K562 (cell line): ENCODE measurements at regions not wholly inside any gene's neighbourhood (a gene's known extent, or its start where the extent isn't known, plus 50 kb on each side); places are given as distances from the start of the nearest gene placed in this dataset.

Source experiments
- ATAC-seq: fragments of 200-7000 bp; cut with Tn5 transposase; 3 replicates; pipeline ENCODE4 v1.9.1; 2020; ENCODE audit warnings: moderate library complexity
- BruUV-seq: library from RNA; stranded (reverse); fragments of 400-500 nt; replicated peaks from 2 replicates; lab custom pipeline; 2021; lab: Mats Ljungman, UMichigan
- CTCF ChIA-PET: fragments of 300-600 bp; formaldehyde crosslinking; extraction: SDS; loops from one replicate; lab custom pipeline; 2021; ENCODE audit warnings: low intra/inter-chr PET ratio; lab: Yijun Ruan, JAX
- POLR2A ChIA-PET: fragments of 300-600, 350-650 bp; sonication (Branson Sonifier 250); formaldehyde crosslinking; extraction: SDS; loops from one replicate; lab custom pipeline; 2021; ENCODE audit warnings: antibody characterized with exemption, inconsistent platforms; lab: Yijun Ruan, JAX
- DNase-seq, 4 experiments: peaks; one replicate each; pipeline versions ENCODE4 v3.0.0 to v3.0.0-alpha.2; 2011 to 2018; ENCODE audit warnings: low spot score in 3 of 4, mixed read lengths in 3 of 4; ENCODE audit errors: extremely low read depth in 1 of 4
- FAIRE-seq: peaks from 2 replicates; lab custom pipeline; 2011; peaks lifted over from hg19 to GRCh38; lab: Jason Lieb, UNC
- H2AFZ ChIP-seq: 2 replicates; pipeline ENCODE4 v1.6.0; 2011; ENCODE audit warnings: low read depth, low read length, control low read depth, inconsistent platforms
- H3K27ac ChIP-seq: fragments of 200-600 bp; 3 replicates; pipeline ENCODE4 v1.8.0; 2011; ENCODE audit warnings: low read depth, mild to moderate bottlenecking, control low read depth, inconsistent platforms, low read length, moderate library complexity, mixed read lengths; ENCODE audit errors: extremely low read depth
- H3K27me3 ChIP-seq, 2 experiments: fragments of 300-600 bp in 1 of 2; 2 replicates in 1 of 2; 3 replicates in 1 of 2; pipeline versions ENCODE4 v1.6.0 to v1.8.0; 2011; ENCODE audit warnings: inconsistent platforms in 2 of 2, low read length in 2 of 2, mild to moderate bottlenecking in 1 of 2, mixed read lengths in 1 of 2, moderate library complexity in 1 of 2; ENCODE audit not compliant: control insufficient read depth in 2 of 2, insufficient read depth in 2 of 2
- H3K36me3 ChIP-seq: fragments of 300-600 bp; 3 replicates; pipeline ENCODE4 v1.8.0; 2011; ENCODE audit warnings: mild to moderate bottlenecking, low read length, inconsistent platforms; ENCODE audit not compliant: control insufficient read depth, insufficient read depth
- H3K4me1 ChIP-seq, 2 experiments: fragments of 200-600 bp in 1 of 2; replicated peaks in 1 of 2; 2 replicates in 1 of 2; 3 replicates in 1 of 2; pipeline versions ENCODE4 v1.5.1 to v1.8.0; 2011; ENCODE audit warnings: inconsistent platforms in 2 of 2, low read length in 2 of 2, mild to moderate bottlenecking in 1 of 2, mixed read lengths in 1 of 2, moderate library complexity in 1 of 2; ENCODE audit not compliant: control insufficient read depth in 2 of 2, insufficient read depth in 2 of 2
- H3K4me2 ChIP-seq: 2 replicates; pipeline ENCODE4 v1.6.1; 2011; ENCODE audit warnings: low read length, control low read depth, inconsistent platforms, mixed read lengths; ENCODE audit not compliant: insufficient read depth
- H3K4me3 ChIP-seq: fragments of 200-600 bp; sonication (generic), shearing (Covaris generic); 2 replicates; pipeline ENCODE4 v1.5.1; 2016; ENCODE audit warnings: control low read depth, inconsistent platforms
- H3K79me2 ChIP-seq: fragments of 200-600 bp; 3 replicates; pipeline ENCODE4 v1.8.0; 2011; ENCODE audit warnings: low read length, inconsistent platforms; ENCODE audit not compliant: control insufficient read depth, insufficient read depth
- H3K9ac ChIP-seq, 2 experiments: 2 replicates each; pipeline versions ENCODE4 v1.6.0 to v1.6.1; 2011; ENCODE audit warnings: low read depth in 2 of 2, low read length in 2 of 2, control low read depth in 1 of 2, inconsistent platforms in 1 of 2, mild to moderate bottlenecking in 1 of 2, mixed read lengths in 1 of 2; ENCODE audit not compliant: insufficient read depth in 1 of 2
- H3K9me1 ChIP-seq: one replicate; pipeline ENCODE4 v1.6.0; 2011; ENCODE audit warnings: inconsistent platforms, mild to moderate bottlenecking, low read length, moderate library complexity; ENCODE audit not compliant: control insufficient read depth, insufficient read depth
- H3K9me3 ChIP-seq: replicated peaks from 2 replicates; pipeline ENCODE4 v1.5.1; 2011; ENCODE audit warnings: low read depth, low read length, inconsistent platforms; ENCODE audit not compliant: control insufficient read depth, insufficient read depth
- H4K20me1 ChIP-seq: replicated peaks from 2 replicates; pipeline ENCODE4 v1.6.1; 2011; ENCODE audit warnings: low read length, inconsistent platforms, mixed read lengths; ENCODE audit not compliant: control insufficient read depth, insufficient read depth
- E2F4 ChIP-seq: sonication (generic); formaldehyde crosslinking; IDR thresholded peaks from 2 replicates; pipeline ENCODE4 v1.8.0; 2022; ENCODE audit warnings: mild to moderate bottlenecking, low read depth, missing genetic modification reagents
- ESRRB ChIP-seq: fragments of 250-450 bp; sonication (Bioruptor Pico); IDR thresholded peaks from 2 replicates; pipeline ENCODE4 v1.5.0; 2020; ENCODE audit warnings: mild to moderate bottlenecking, moderate library complexity, borderline replicate concordance
- NFYB ChIP-seq: IDR thresholded peaks from 2 replicates; pipeline ENCODE4 v1.6.1; 2011; ENCODE audit warnings: mild to moderate bottlenecking, moderate library complexity; ENCODE audit not compliant: insufficient read length; ENCODE audit errors: extremely low read depth
- RBM25 ChIP-seq: fragments of 200-400 bp; formaldehyde crosslinking; IDR thresholded peaks from 2 replicates; pipeline ENCODE4 v1.6.1; 2018; ENCODE audit warnings: low read length, low read depth, moderate library complexity; ENCODE audit not compliant: severe bottlenecking
- RFX7 ChIP-seq: fragments of 250-450 bp; sonication (Bioruptor Pico); IDR thresholded peaks from 2 replicates; pipeline ENCODE4 v1.5.1; 2021; ENCODE audit warnings: mild to moderate bottlenecking
- ZBTB26 ChIP-seq: fragments of 450-650 bp; formaldehyde crosslinking; IDR thresholded peaks from 2 replicates; pipeline ENCODE4 v1.4.0; 2022; ENCODE audit warnings: missing genetic modification characterization
- ZFP36 ChIP-seq: fragments of 150-350 bp; IDR thresholded peaks from 2 replicates; pipeline ENCODE4 v1.6.1; 2018; ENCODE audit warnings: low read length, low read depth; ENCODE audit not compliant: partially characterized antibody
- WGBS: fragments of 100-300 bp; shearing (Covaris generic); methylation state at CpG from one replicate; pipeline ENCODE4 v1.1.6; 2016; ENCODE audit warnings: low coverage, mixed read lengths; ENCODE audit not compliant: insufficient coverage; ENCODE audit errors: missing lambda C conversion rate; 5-methylcytosine and 5-hydroxymethylcytosine counted together
- in situ Hi-C: fragments of 300-500 bp; cut with MboI; formaldehyde crosslinking; loops from 4 replicates; pipeline ENCODE4 v1.15.0; 2018; ENCODE audit warnings: inconsistent platforms, mixed read lengths
- intact Hi-C: fragments of 100-400 bp; cut with micrococcal nuclease; formaldehyde crosslinking; loops from 2 replicates; pipeline ENCODE4 v1.14.2; 2022

- TF ChIP-seq NFYB (no peak), ZBTB26 (CRISPR knock-in tag) (0 out of 2 replicates have a peak, but pooled peaks have one; percentile 70), RFX7 (CRISPR knock-in tag) (no peak)
Measured at GRCh38 chr2:173750831-173751230, 214.3 kb downstream of the SP3 start (continued).

GRCh38 chr2:173751245-173751975 is 213.8 kb downstream of the SP3 start:
- WGBS = under 1% methylated on average over 9 of the region's 9 CpGs
- no TSS peak for BruUV-seq
- in situ Hi-C loops = no loop called here

More at GRCh38 chr2:173751245-173751975, 213.8 kb downstream of the SP3 start:
- Histone ChIP-seq H3K79me2 (no peaks in the 10 kb centered on the region), H2AFZ (no peak overlapping the region), H3K4me3 (no peak overlapping the region), H3K4me1 (no peaks in the 10 kb centered on the region), H3K27me3 (peaks cover 11 to 39% of the 10 kb centered on the region in 2 experiments; a peak in 4 of 5 replicates), H3K9me3 (no peaks in the 10 kb centered on the region), H3K9me1 (no peaks in the 10 kb centered on the region), H4K20me1 (0 out of 2 replicates have a peak, but pooled peaks cover 4% of the 10 kb centered on the region), H3K4me2 (no peak overlapping the region), H3K9ac (no peak overlapping the region), H3K27ac (no peak overlapping the region), H3K36me3 (no peaks in the 10 kb centered on the region)
- FAIRE-seq (no peak), DNase-seq (no peak), ATAC-seq (no peak)
- intact Hi-C loops = no loop called here
- CTCF ChIA-PET = no interaction called here
- POLR2A ChIA-PET = no interaction called here
- TF ChIP-seq E2F4 (CRISPR knock-in tag) (no peak), ESRRB (no peak), ZFP36 (peak; percentile 58), RBM25 (peak; percentile 86)
